Motor neuron (in vitro differentiated cells): ENCODE measurements at regions not wholly inside any gene's neighbourhood (a gene's known extent, or its start where the extent isn't known, plus 50 kb on each side); places are given as distances from the start of the nearest gene placed in this dataset.

ENCODE experiments used
- ATAC-seq, 8 experiments: fragments of 200-7000 bp; cut with Tn5 transposase; replicated peaks in 6 of 8; 2 replicates each; pipeline ENCODE4 v1.8.0; 2021; ENCODE audit warnings: mild to moderate bottlenecking in 8 of 8, moderate library complexity in 8 of 8
- H3K27ac ChIP-seq, 2 donors: fragments of 250-450 bp; sonication (Bioruptor Pico); 2 replicates each; pipeline ENCODE4 v1.9.0; 2021; ENCODE audit warnings: antibody characterized with exemption in 2 of 2, mild to moderate bottlenecking in 2 of 2, moderate library complexity in 1 of 2
- H3K4me1 ChIP-seq, 2 donors: fragments of 250-450 bp; sonication (Bioruptor Pico); replicated peaks in 1 of 2; 2 replicates each; pipeline ENCODE4 v1.6.1; 2021; ENCODE audit warnings: antibody characterized with exemption in 2 of 2, mild to moderate bottlenecking in 2 of 2, moderate library complexity in 1 of 2
- H3K4me3 ChIP-seq, 5 donors: fragments of 250-450 bp; sonication (Bioruptor Pico); 2 replicates each; pipeline ENCODE4 v1.9.0; 2021; ENCODE audit warnings: antibody characterized with exemption in 5 of 5, mild to moderate bottlenecking in 5 of 5, moderate library complexity in 4 of 5
- WGBS, 10 experiments: fragments of 450-650 bp; shearing (Covaris generic); methylation state at CpG; one replicate each; pipeline ENCODE4 v1.0.0; 2022; 5-methylcytosine and 5-hydroxymethylcytosine counted together
- in situ Hi-C, 9 experiments: fragments of 400-800 bp; cut with MboI; loops; one replicate each; pipeline ENCODE4 v1.15.0; 2021; ENCODE audit warnings: low sequenced_read_pairs in 9 of 9, low pct_unique_long_range_greater_than_20kb in 2 of 9; ENCODE audit not compliant: unreplicated experiment in 9 of 9

- Histone ChIP-seq H3K4me3 (no peak overlapping the region), H3K4me1 (no peaks in the 10 kb centered on the region), H3K27ac (no peak overlapping the region)
- in situ Hi-C loops, result no loop called here
- no peak for ATAC-seq
- WGBS, 10 experiments, result 63 to 100% (median 89%) methylated on average over 1 to 2 of the region's 2 CpGs; no CpG with 5 or more reads in 1 of the 10 experiments
These were observed 177.4 kb upstream of the LEF1 start for GRCh38 chr4:108345862-108346817.

- in situ Hi-C loops, result no loop called here
- no peak for ATAC-seq
- H3K4me1 ChIP-seq, result no peaks in the 10 kb centered on the region
- no peak overlapping the region for H3K27ac ChIP-seq
- 10 to 90% (median 80%) methylated on average over 1 to 3 of the region's 3 CpGs; no CpG with 5 or more reads in 1 of the 10 experiments for WGBS, 10 experiments
- no peak overlapping the region for H3K4me3 ChIP-seq
These were observed 173.7 kb upstream of the LEF1 start for GRCh38 chr4:108342325-108342970.

GRCh38 chr4:108337923-108338322, 169.2 kb upstream of the LEF1 start:
- WGBS, 10 experiments, result 0 to 80% (median 44%) methylated on average over 1 of the region's 1 CpG; no CpG with 5 or more reads in 3 of the 10 experiments
- Histone ChIP-seq H3K4me1 (peaks cover 0 to 9% of the 10 kb centered on the region in 2 donors), H3K4me3 (no peak overlapping the region), H3K27ac (no peak overlapping the region)
- in situ Hi-C loops, result no loop called here
- no peak for ATAC-seq

GRCh38 chr4:108336076-108336475, 167.3 kb upstream of the LEF1 start:
- ATAC-seq, result no peak
- Histone ChIP-seq H3K4me3 (no peak overlapping the region), H3K4me1 (peaks cover 0 to 9% of the 10 kb centered on the region in 2 donors), H3K27ac (no peak overlapping the region)
- in situ Hi-C loops, result no loop called here

- H3K4me3 ChIP-seq, result no peak overlapping the region
- peaks cover 0 to 9% of the 10 kb centered on the region in 2 donors for H3K4me1 ChIP-seq
- 54 to 100% (median 83%) methylated on average over 1 to 7 of the region's 7 CpGs; no CpG with 5 or more reads in 3 of the 10 experiments for WGBS, 10 experiments
- H3K27ac ChIP-seq, result no peak overlapping the region
- in situ Hi-C loops, result no loop called here
- no peak for ATAC-seq
These were observed 166.3 kb upstream of the LEF1 start for GRCh38 chr4:108335081-108335480.

- Histone ChIP-seq H3K4me3 (no peak overlapping the region), H3K4me1 (peaks cover 0 to 9% of the 10 kb centered on the region in 2 donors), H3K27ac (no peak overlapping the region)
- peak in 1 of 8 experiments; percentile 19 for ATAC-seq
- 6 to 100% (median 76%) methylated on average over 1 to 6 of the region's 6 CpGs; no CpG with 5 or more reads in 2 of the 10 experiments for WGBS, 10 experiments
- in situ Hi-C loops, result no loop called here
These were observed 165.3 kb upstream of the LEF1 start for GRCh38 chr4:108334031-108334430.

- in situ Hi-C loops, result no loop called here
- WGBS, 10 experiments, result 3 to 100% (median 67%) methylated on average over 1 to 6 of the region's 7 CpGs; no CpG with 5 or more reads in 1 of the 10 experiments
- H3K27ac ChIP-seq, result no peak overlapping the region
- H3K4me3 ChIP-seq, result no peak overlapping the region
- peak in 4 of 8 experiments; percentile 16 to 67 (median 24) for ATAC-seq
- H3K4me1 ChIP-seq, result peaks cover 0 to 9% of the 10 kb centered on the region in 2 donors
These were observed 164.7 kb upstream of the LEF1 start for GRCh38 chr4:108333353-108333942.

- WGBS, 10 experiments, result 6 to 100% (median 56%) methylated on average over 1 to 5 of the region's 5 CpGs; no CpG with 5 or more reads in 2 of the 10 experiments
- in situ Hi-C loops, result no loop called here
- no peak overlapping the region for H3K27ac ChIP-seq
- no peak overlapping the region for H3K4me3 ChIP-seq
- peaks cover 0 to 9% of the 10 kb centered on the region in 2 donors for H3K4me1 ChIP-seq
- ATAC-seq, result peak in 1 of 8 experiments; percentile 20
These were observed 163.3 kb upstream of the LEF1 start for GRCh38 chr4:108331905-108332632.

- in situ Hi-C loops, result no loop called here
- no peak overlapping the region for H3K27ac ChIP-seq
- WGBS, 10 experiments, result 67 to 100% (median 95%) methylated on average over 1 to 2 of the region's 2 CpGs; no CpG with 5 or more reads in 2 of the 10 experiments
- no peak overlapping the region for H3K4me3 ChIP-seq
- ATAC-seq, result no peak
- no peaks in the 10 kb centered on the region for H3K4me1 ChIP-seq
These were observed 159.6 kb upstream of the LEF1 start for GRCh38 chr4:108328383-108328732.

- no peak overlapping the region for H3K4me3 ChIP-seq
- H3K27ac ChIP-seq, result no peak overlapping the region
- H3K4me1 ChIP-seq, result no peaks in the 10 kb centered on the region
- 14 to 100% (median 81%) methylated on average over 1 to 7 of the region's 7 CpGs for WGBS, 10 experiments
- in situ Hi-C loops, result no loop called here
- ATAC-seq, result no peak
These were observed 159.1 kb upstream of the LEF1 start for GRCh38 chr4:108327642-108328382.

- Histone ChIP-seq H3K27ac (no peak overlapping the region), H3K4me3 (no peak overlapping the region), H3K4me1 (no peaks in the 10 kb centered on the region)
- in situ Hi-C loops, result no loop called here
- no peak for ATAC-seq
- WGBS, 10 experiments, result 0 to 100% (median 83%) methylated on average over 1 of the region's 1 CpG; no CpG with 5 or more reads in 6 of the 10 experiments
These were observed 156.8 kb upstream of the LEF1 start for GRCh38 chr4:108325561-108325960.

GRCh38 chr4:108324450-108324849, 155.7 kb upstream of the LEF1 start:
- H3K4me3 ChIP-seq, result no peak overlapping the region
- H3K27ac ChIP-seq, result no peak overlapping the region
- no peaks in the 10 kb centered on the region for H3K4me1 ChIP-seq
- in situ Hi-C loops, result no loop called here
- 29 to 100% (median 100%) methylated on average over 1 of the region's 1 CpG; no CpG with 5 or more reads in 5 of the 10 experiments for WGBS, 10 experiments
- ATAC-seq, result no peak
